Right lobe of liver (tissue), 6 donors: ENCODE measurements at regions not wholly inside any gene's neighbourhood (a gene's known extent, or its start where the extent isn't known, plus 50 kb on each side); places are given as distances from the start of the nearest gene placed in this dataset.

ENCODE experiments used
- ATAC-seq, 4 donors: fragments of 200-7000 bp; cut with Tn5 transposase; one replicate each; pipeline ENCODE4 v1.9.1; 2020; ENCODE audit warnings: mild to moderate bottlenecking in 4 of 4, moderate library complexity in 4 of 4
- DNase-seq, 3 donors: peaks; one replicate each; pipeline ENCODE4 v3.0.0-alpha.2; 2020
- H3K27ac ChIP-seq, 3 donors: fragments of 200-600 bp; one replicate each; pipeline ENCODE4 v1.8.0; 2022
- H3K27me3 ChIP-seq, 2 donors: fragments of 200-600 bp; one replicate each; pipeline ENCODE4 v1.8.0; 2022
- H3K36me3 ChIP-seq, 4 donors: fragments of 200-600 bp; sonication (generic) in 1 of 4; one replicate each; pipeline versions ENCODE4 v1.5.1 to v1.8.0; 2017 to 2022; ENCODE audit warnings: control low read depth in 1 of 4
- H3K4me1 ChIP-seq, 4 donors: fragments of 200-600 bp; sonication (generic) in 1 of 4; one replicate each; pipeline versions ENCODE4 v1.5.1 to v1.8.0; 2017 to 2022; ENCODE audit warnings: control low read depth in 1 of 4
- H3K4me3 ChIP-seq, 3 donors: fragments of 200-600 bp; one replicate each; pipeline ENCODE4 v1.8.0; 2022
- H3K9me3 ChIP-seq, 4 donors: fragments of 200-600 bp; sonication (generic) in 1 of 4; one replicate each; pipeline versions ENCODE4 v1.5.1 to v1.8.0; 2017 to 2022; ENCODE audit warnings: control low read depth in 1 of 4
- CTCF ChIP-seq, 4 donors: fragments of 200-600 bp in 3 of 4; fragments of 450-650 bp in 1 of 4; IDR thresholded peaks; one replicate each; pipeline versions ENCODE4 v1.5.1 to v1.8.0; 2016 to 2022; ENCODE audit warnings: antibody characterized with exemption in 4 of 4, mild to moderate bottlenecking in 2 of 4
- POLR2A ChIP-seq: fragments of 450-650 bp; IDR thresholded peaks from one replicate; pipeline ENCODE4 v1.6.1; 2017; ENCODE audit warnings: antibody characterized with exemption, mild to moderate bottlenecking
- whole genome bisulfite sequencing: methylation state at CpG from one replicate; pipeline ENCODE4 v1.1.6; 2018; ENCODE audit warnings: low coverage, low lambda C conversion rate; ENCODE audit not compliant: insufficient coverage; ENCODE audit errors: missing lambda C conversion rate; 5-methylcytosine and 5-hydroxymethylcytosine counted together
- intact Hi-C, 2 donors: fragments of 100-400 bp; cut with DNase I; formaldehyde crosslinking; loops; one replicate each; pipeline versions ENCODE4 v1.11.2 to v1.14.1; 2022
- donor health status: DM: no; HTN: yes; CAD: no.
- donor health status: DM: no; HTN: no; CAD: no.
- donor health status: DM: no; HTN: no; CAD: no.
- donor health status: DM: no; HTN: yes; CAD: no.
- donor health status: DM: no; HTN: yes; CAD: no.

GRCh38 chr5:96337048-96337781 is 95.8 kb downstream of the PCSK1 start:
- no peaks in the 10 kb centered on the region for H3K27me3 ChIP-seq

DNA sequence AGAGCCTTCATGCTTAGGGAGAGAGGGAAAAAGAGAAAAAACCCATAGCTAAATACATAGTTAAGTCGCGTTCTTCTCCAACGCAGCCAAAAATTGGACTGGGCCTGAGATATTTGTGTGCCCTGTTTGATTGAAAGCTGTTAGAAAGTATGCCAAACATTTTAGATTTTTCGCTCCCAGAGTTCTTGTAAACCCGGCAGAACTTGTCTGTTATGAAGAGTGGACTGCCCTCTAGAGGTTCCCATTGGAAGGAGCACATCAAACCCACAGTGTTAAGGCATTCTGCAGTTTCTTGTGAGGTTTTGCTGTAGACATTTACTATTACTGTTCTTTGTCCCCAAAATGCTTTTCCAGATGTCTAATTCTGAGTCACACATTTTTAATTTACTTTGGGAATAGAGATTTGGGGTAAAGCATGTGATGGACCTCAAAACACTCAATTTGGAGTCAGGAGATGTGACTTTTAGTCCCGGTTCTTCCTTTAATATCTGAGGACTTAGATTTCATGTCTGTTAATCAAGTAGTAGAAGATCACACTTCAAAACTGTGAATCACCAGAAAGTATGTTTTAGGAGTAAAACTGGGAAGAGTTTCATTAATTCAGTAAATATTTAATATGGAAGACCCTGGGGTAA is 96.6 kb downstream of the PCSK1 start:
- Histone ChIP-seq H3K27ac (peak overlapping the region; percentile 26 to 88 (median 71)), H3K27me3 (no peaks in the 10 kb centered on the region), H3K9me3 (no peaks in the 10 kb centered on the region), H3K4me1 (peaks cover 0 to 57% (median 23%) of the 10 kb centered on the region in 4 donors), H3K4me3 (no peak overlapping the region), H3K36me3 (no peaks in the 10 kb centered on the region)
- DNase-seq (peak in 1 of 3 donors; percentile 81), ATAC-seq (peak; percentile 59 to 74 (median 62))
- peak; percentile 89 to 93 (median 92) for TF ChIP-seq CTCF (IDR thresholded peaks at IDR 0.05)
- no peak for TF ChIP-seq POLR2A
- intact Hi-C loops = loop anchor here in 1 of 2 donors (10.0 kb wide), 4 partner anchors 92 to 452 kb away; partner anchors contain the start of gene ELL2
- WGBS = 28% methylated on average over 6 of the region's 6 CpGs

More at GRCh38 chr5:96337048-96337781, 95.8 kb downstream of the PCSK1 start:
- Histone ChIP-seq H3K27ac (peak overlapping the region; percentile 52 to 88 (median 71)), H3K4me3 (no peak overlapping the region), H3K4me1 (peaks cover 0 to 49% (median 20%) of the 10 kb centered on the region in 4 donors), H3K36me3 (no peaks in the 10 kb centered on the region), H3K9me3 (no peaks in the 10 kb centered on the region)
- DNase-seq = no peak
- intact Hi-C loops = loop anchor here in 1 of 2 donors (10.0 kb wide), 4 partner anchors 92 to 452 kb away; partner anchors contain the start of gene ELL2
- 69% methylated on average over 4 of the region's 4 CpGs for WGBS
- TF ChIP-seq POLR2A (no peak), CTCF (IDR thresholded peaks at IDR 0.05) (no peak)
- no peak for ATAC-seq

- ATAC-seq = peak in 1 of 4 donors; percentile 1
- H3K27me3 ChIP-seq = no peaks in the 10 kb centered on the region
- H3K27ac ChIP-seq = peak overlapping the region; percentile 14 to 88 (median 71)
- peaks cover 0 to 62% (median 25%) of the 10 kb centered on the region in 4 donors for H3K4me1 ChIP-seq
- H3K9me3 ChIP-seq = no peaks in the 10 kb centered on the region
- no peaks in the 10 kb centered on the region for H3K36me3 ChIP-seq
- DNase-seq = no peak
- H3K4me3 ChIP-seq = no peak overlapping the region
- 68% methylated on average over 2 of the region's 2 CpGs for WGBS
- intact Hi-C loops = loop anchor here in 1 of 2 donors (10.0 kb wide), 4 partner anchors 91 to 451 kb away; partner anchors contain the start of gene ELL2
- no peak for TF ChIP-seq CTCF (IDR thresholded peaks at IDR 0.05)
- TF ChIP-seq POLR2A = peak; percentile 12
Observed at GRCh38 chr5:96335873-96336272, 97.2 kb downstream of the PCSK1 start.

- WGBS = 68% methylated on average over 3 of the region's 4 CpGs
- Histone ChIP-seq H3K36me3 (no peaks in the 10 kb centered on the region), H3K4me3 (peak overlapping the region in 1 of 3 donors; percentile 5), H3K9me3 (no peaks in the 10 kb centered on the region), H3K27ac (peak overlapping the region; percentile 58 to 90 (median 86)), H3K27me3 (no peaks in the 10 kb centered on the region), H3K4me1 (peaks cover 0 to 47% (median 18%) of the 10 kb centered on the region in 4 donors)
- no peak for TF ChIP-seq POLR2A
- no peak for TF ChIP-seq CTCF (IDR thresholded peaks at IDR 0.05)
- ATAC-seq (peak in 2 of 4 donors; percentile 1), DNase-seq (no peak)
- intact Hi-C loops = loop anchor here in 1 of 2 donors (10.0 kb wide), 4 partner anchors 89 to 449 kb away; partner anchors contain the start of gene ELL2
Observed at GRCh38 chr5:96333391-96333790, 99.7 kb downstream of the PCSK1 start.
